ENCODE measurements at regions not wholly inside any gene's neighbourhood (a gene's known extent, or its start where the extent isn't known, plus 50 kb on each side); places are given as distances from the start of the nearest gene placed in this dataset.

GRCh38 chr6:54010340-54011276 is 100.6 kb upstream of the MLIP start:
- DNase-seq = peak; percentile 39

GRCh38 chr6:54011277-54011648 is 100.0 kb upstream of the MLIP start:
- no peak for DNase-seq

- DNase-seq = no peak
These were observed 97.3 kb upstream of the MLIP start for GRCh38 chr6:54013966-54014365.

GRCh38 chr6:54014440-54014839 is 96.8 kb upstream of the MLIP start:
- no peak for DNase-seq

GRCh38 chr6:54017877-54018276 is 93.4 kb upstream of the MLIP start:
- no peak for DNase-seq

GRCh38 chr6:54018722-54019121 is 92.5 kb upstream of the MLIP start:
- DNase-seq = no peak

- no peak for DNase-seq
These were observed 91.4 kb upstream of the MLIP start for GRCh38 chr6:54019860-54020259.

- no peak for DNase-seq
These were observed 90.9 kb upstream of the MLIP start for GRCh38 chr6:54020334-54020733.

- DNase-seq = no peak
These were observed 84.4 kb upstream of the MLIP start for GRCh38 chr6:54026652-54027400.

GRCh38 chr6:54028170-54028569 is 83.1 kb upstream of the MLIP start:
- DNase-seq = no peak

GRCh38 chr6:54029187-54029586 is 82.1 kb upstream of the MLIP start:
- DNase-seq = no peak

- DNase-seq = no peak
These were observed 80.1 kb upstream of the MLIP start for GRCh38 chr6:54031169-54031568.

GRCh38 chr6:54037277-54037779 is 73.9 kb upstream of the MLIP start:
- DNase-seq = no peak

- DNase-seq = no peak
These were observed 70.7 kb upstream of the MLIP start for GRCh38 chr6:54040545-54040944.

GRCh38 chr6:54041239-54041638 is 70.0 kb upstream of the MLIP start:
- DNase-seq = no peak

- DNase-seq = no peak
These were observed 67.9 kb upstream of the MLIP start for GRCh38 chr6:54043360-54043759.

GRCh38 chr6:54044059-54044458 is 67.2 kb upstream of the MLIP start:
- DNase-seq = no peak

- no peak for DNase-seq
These were observed 62.5 kb upstream of the MLIP start for GRCh38 chr6:54048782-54049181.

GRCh38 chr6:54050750-54051149 is 60.5 kb upstream of the MLIP start:
- no peak for DNase-seq

- DNase-seq = peak; percentile 44
These were observed 57.3 kb upstream of the MLIP start for GRCh38 chr6:54053881-54054391.

- no peak for DNase-seq
These were observed 55.1 kb upstream of the MLIP start for GRCh38 chr6:54056105-54056504.

GRCh38 chr6:54057058-54057457 is 54.2 kb upstream of the MLIP start:
- DNase-seq = no peak

GRCh38 chr6:54058236-54058635 is 53.0 kb upstream of the MLIP start:
- DNase-seq = no peak

GRCh38 chr6:54059683-54060082 is 51.6 kb upstream of the MLIP start:
- no peak for DNase-seq
